Activated CD4-positive, alpha-beta memory T cell treated with anti-CD3 and anti-CD28 coated beads, Interleukin-2, amount 10 ng/mL, durations not matched to agents 7 days and 5 days (primary cell): ENCODE measurements at regions not wholly inside any gene's neighbourhood (a gene's known extent, or its start where the extent isn't known, plus 50 kb on each side); places are given as distances from the start of the nearest gene placed in this dataset.

Experiments
- CTCF ChIA-PET: fragments of 350-600 bp; sonication (Branson Sonifier 250); formaldehyde crosslinking; loops from one replicate; lab custom pipeline; 2021; ENCODE audit warnings: antibody characterized with exemption, inconsistent platforms; lab: Charles Lee
- POLR2A ChIA-PET: fragments of 350-600 bp; sonication (Branson Sonifier 250); formaldehyde crosslinking; loops from one replicate; lab custom pipeline; 2021; ENCODE audit warnings: antibody characterized with exemption; lab: Charles Lee
- DNase-seq: peaks from one replicate; pipeline ENCODE4 v3.0.0-alpha.2; 2020
- H3K27ac Mint-ChIP-seq: one replicate; pipeline ENCODE4 v1.8.0; 2021; ENCODE audit warnings: mild to moderate bottlenecking, mixed read lengths
- H3K27me3 Mint-ChIP-seq: one replicate; pipeline ENCODE4 v1.8.0; 2021; ENCODE audit warnings: mixed read lengths
- H3K36me3 Mint-ChIP-seq: one replicate; pipeline ENCODE4 v1.8.0; 2021; ENCODE audit warnings: low read depth, mixed read lengths
- H3K4me1 Mint-ChIP-seq: one replicate; pipeline ENCODE4 v1.8.0; 2021; ENCODE audit warnings: mixed read lengths
- H3K4me3 Mint-ChIP-seq: one replicate; pipeline ENCODE4 v1.8.0; 2021; ENCODE audit warnings: mild to moderate bottlenecking, mixed read lengths
- H3K9me3 Mint-ChIP-seq: one replicate; pipeline ENCODE4 v1.8.0; 2021; ENCODE audit warnings: mixed read lengths

GRCh38 chr12:66881386-66881785 lies 202.5 kb upstream of the GRIP1 start:
- no peak for DNase-seq
- ChIA-PET CTCF (no interaction called here), POLR2A (no interaction called here)
- Mint-ChIP-seq H3K27ac (no peak overlapping the region), H3K27me3 (peaks cover 2% of the 10 kb centered on the region), H3K9me3 (no peaks in the 10 kb centered on the region), H3K36me3 (no peaks in the 10 kb centered on the region), H3K4me1 (no peaks in the 10 kb centered on the region), H3K4me3 (no peak overlapping the region)

DNA sequence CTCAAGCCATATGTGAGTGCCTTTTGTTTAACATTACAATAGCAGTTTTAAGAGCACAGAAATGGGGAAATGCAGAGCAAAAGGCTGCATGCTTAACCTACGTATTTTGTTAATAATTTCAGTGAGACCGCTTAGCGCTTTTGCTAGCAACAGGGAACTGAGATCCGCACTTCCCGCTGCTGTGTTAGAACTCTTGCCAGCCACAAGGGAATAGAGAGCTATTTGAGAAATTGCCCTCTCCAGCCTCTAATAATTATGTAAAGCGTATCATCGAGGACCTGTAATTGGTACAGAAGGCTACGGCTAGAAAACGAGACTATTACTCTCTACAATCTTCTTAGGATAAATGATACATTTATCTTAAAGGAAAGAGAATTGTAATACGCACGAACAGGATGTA lies 205.2 kb upstream of the GRIP1 start:
- CTCF ChIA-PET = no interaction called here
- no peak overlapping the region for H3K4me3 Mint-ChIP-seq

GRCh38 chr12:66885115-66885875 lies 206.4 kb upstream of the GRIP1 start:
- POLR2A ChIA-PET = no interaction called here
- Mint-ChIP-seq H3K27ac (no peak overlapping the region), H3K9me3 (no peaks in the 10 kb centered on the region), H3K36me3 (no peaks in the 10 kb centered on the region), H3K4me3 (no peak overlapping the region), H3K4me1 (no peaks in the 10 kb centered on the region), H3K27me3 (no peaks in the 10 kb centered on the region)
- DNase-seq = no peak
- CTCF ChIA-PET = no interaction called here

More for the DNA sequence above, 205.2 kb upstream of the GRIP1 start:
- DNase-seq = no peak
- H3K36me3 Mint-ChIP-seq = no peaks in the 10 kb centered on the region
- POLR2A ChIA-PET = no interaction called here
- no peaks in the 10 kb centered on the region for H3K4me1 Mint-ChIP-seq
- no peak overlapping the region for H3K27ac Mint-ChIP-seq
- H3K9me3 Mint-ChIP-seq = no peaks in the 10 kb centered on the region
- H3K27me3 Mint-ChIP-seq = no peaks in the 10 kb centered on the region

- peaks cover 9% of the 10 kb centered on the region for H3K4me1 Mint-ChIP-seq
- POLR2A ChIA-PET = no interaction called here
- H3K27ac Mint-ChIP-seq = no peak overlapping the region
- peaks cover 2% of the 10 kb centered on the region for H3K9me3 Mint-ChIP-seq
- CTCF ChIA-PET = no interaction called here
- no peaks in the 10 kb centered on the region for H3K36me3 Mint-ChIP-seq
- no peak for DNase-seq
- H3K27me3 Mint-ChIP-seq = no peaks in the 10 kb centered on the region
- no peak overlapping the region for H3K4me3 Mint-ChIP-seq
Measured at GRCh38 chr12:66896797-66897196, 217.9 kb upstream of the GRIP1 start.

GRCh38 chr12:66898700-66899469 lies 220.0 kb upstream of the GRIP1 start:
- Mint-ChIP-seq H3K27ac (no peak overlapping the region), H3K4me3 (no peak overlapping the region), H3K27me3 (no peaks in the 10 kb centered on the region), H3K9me3 (peaks cover 1% of the 10 kb centered on the region), H3K36me3 (no peaks in the 10 kb centered on the region), H3K4me1 (peaks cover 9% of the 10 kb centered on the region)
- DNase-seq = no peak
- CTCF ChIA-PET = no interaction called here
- POLR2A ChIA-PET = no interaction called here

DNA sequence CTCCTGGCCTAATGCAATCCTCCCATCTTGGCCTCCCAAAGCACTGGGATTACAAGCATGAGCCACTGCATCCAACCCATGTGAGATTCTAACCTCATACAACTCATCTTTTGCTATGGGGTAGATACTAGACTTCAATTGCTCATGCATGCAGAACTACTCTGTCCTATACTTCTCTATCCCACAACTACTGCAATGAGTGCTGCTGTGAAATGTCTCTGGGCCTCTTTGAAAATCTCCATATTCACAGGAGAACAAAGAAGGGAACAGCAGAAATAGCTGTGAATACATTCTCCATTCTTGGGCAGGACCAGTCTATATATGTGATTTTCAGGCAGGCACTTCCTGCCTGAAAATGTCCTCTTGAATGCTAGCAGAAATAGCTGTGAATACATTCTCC lies 220.7 kb upstream of the GRIP1 start:
- Mint-ChIP-seq H3K36me3 (no peaks in the 10 kb centered on the region), H3K27ac (no peak overlapping the region), H3K9me3 (no peaks in the 10 kb centered on the region), H3K4me1 (peaks cover 9% of the 10 kb centered on the region), H3K27me3 (no peaks in the 10 kb centered on the region), H3K4me3 (no peak overlapping the region)
- POLR2A ChIA-PET = no interaction called here
- DNase-seq = no peak
- CTCF ChIA-PET = interaction anchor here (0.6 kb wide), 1 partner anchor 93 kb away, joined by 3 read pairs; no protein-coding TSS in a partner anchor

- H3K4me3 Mint-ChIP-seq = no peak overlapping the region
- H3K4me1 Mint-ChIP-seq = peaks cover 9% of the 10 kb centered on the region
- H3K27me3 Mint-ChIP-seq = no peaks in the 10 kb centered on the region
- DNase-seq = no peak
- H3K9me3 Mint-ChIP-seq = no peaks in the 10 kb centered on the region
- CTCF ChIA-PET = no interaction called here
- H3K27ac Mint-ChIP-seq = no peak overlapping the region
- POLR2A ChIA-PET = no interaction called here
- H3K36me3 Mint-ChIP-seq = no peaks in the 10 kb centered on the region
Measured at GRCh38 chr12:66900616-66901015, 221.7 kb upstream of the GRIP1 start.

- ChIA-PET CTCF (no interaction called here), POLR2A (no interaction called here)
- no peak overlapping the region for H3K27ac Mint-ChIP-seq
- H3K27me3 Mint-ChIP-seq = no peaks in the 10 kb centered on the region
- H3K4me1 Mint-ChIP-seq = peaks cover 9% of the 10 kb centered on the region
- H3K9me3 Mint-ChIP-seq = no peaks in the 10 kb centered on the region
- H3K36me3 Mint-ChIP-seq = no peaks in the 10 kb centered on the region
- H3K4me3 Mint-ChIP-seq = no peak overlapping the region
- DNase-seq = no peak
Measured at GRCh38 chr12:66901138-66901932, 222.5 kb upstream of the GRIP1 start.

DNA sequence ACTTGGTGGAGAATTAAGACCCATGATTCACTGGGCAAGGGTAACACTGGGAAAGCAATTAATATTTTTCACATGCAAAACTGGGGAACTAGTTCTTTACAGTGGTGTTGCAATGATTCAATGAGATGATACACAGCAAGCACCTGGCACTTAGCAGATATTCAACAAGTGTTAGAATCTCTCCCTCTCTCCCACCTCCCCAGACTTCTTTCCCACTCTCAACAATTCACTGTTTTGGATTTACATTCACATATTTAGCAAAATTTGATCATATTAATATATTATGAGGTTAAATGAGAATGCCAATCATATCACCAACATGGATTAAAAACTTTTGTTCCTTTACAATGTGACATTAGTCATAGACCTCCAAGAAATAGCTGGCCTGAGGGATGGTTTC lies 223.1 kb upstream of the GRIP1 start:
- DNase-seq = no peak
- Mint-ChIP-seq H3K9me3 (no peaks in the 10 kb centered on the region), H3K27ac (no peak overlapping the region), H3K4me1 (peaks cover 9% of the 10 kb centered on the region), H3K27me3 (no peaks in the 10 kb centered on the region), H3K36me3 (no peaks in the 10 kb centered on the region), H3K4me3 (no peak overlapping the region)
- POLR2A ChIA-PET = no interaction called here
- CTCF ChIA-PET = no interaction called here

DNA sequence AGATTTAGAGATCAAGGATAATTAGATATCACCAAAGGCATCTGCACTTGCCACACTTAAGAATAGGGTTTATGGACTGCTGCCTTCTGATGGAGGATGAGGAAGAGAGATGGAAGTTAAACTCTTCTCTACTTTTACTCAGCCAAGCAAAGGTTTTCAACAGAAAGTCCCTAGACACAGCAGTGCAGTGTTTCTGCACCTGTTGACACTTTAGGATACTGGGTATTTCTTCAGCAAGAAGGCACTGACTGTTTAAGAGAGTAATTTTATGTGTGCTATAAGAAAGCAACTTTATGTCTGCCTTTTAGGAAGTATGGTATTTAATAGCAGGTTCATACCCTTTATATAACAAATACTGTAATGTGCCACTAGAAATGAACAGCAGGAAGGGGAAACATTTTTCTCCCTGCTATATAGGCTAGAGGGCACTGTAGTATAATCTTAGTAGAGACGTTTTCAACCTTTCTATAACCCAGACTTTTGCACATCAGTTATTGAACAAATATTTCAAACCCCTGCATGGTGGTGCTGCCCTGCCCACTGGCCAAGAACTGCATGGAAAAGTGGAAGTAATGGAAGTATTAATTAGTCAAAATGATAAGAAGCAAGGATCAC lies 225.0 kb upstream of the GRIP1 start:
- Mint-ChIP-seq H3K9me3 (no peaks in the 10 kb centered on the region), H3K27ac (no peak overlapping the region), H3K4me3 (no peak overlapping the region), H3K4me1 (peaks cover 9% of the 10 kb centered on the region), H3K27me3 (no peaks in the 10 kb centered on the region), H3K36me3 (no peaks in the 10 kb centered on the region)
- CTCF ChIA-PET = no interaction called here
- POLR2A ChIA-PET = no interaction called here
- no peak for DNase-seq

GRCh38 chr12:66905201-66905600 lies 226.3 kb upstream of the GRIP1 start:
- H3K36me3 Mint-ChIP-seq = no peaks in the 10 kb centered on the region

GRCh38 chr12:66910366-66910974 lies 231.6 kb upstream of the GRIP1 start:
- Mint-ChIP-seq H3K4me1 (peaks cover 1% of the 10 kb centered on the region), H3K9me3 (no peaks in the 10 kb centered on the region), H3K27me3 (no peaks in the 10 kb centered on the region), H3K36me3 (no peaks in the 10 kb centered on the region), H3K27ac (no peak overlapping the region), H3K4me3 (no peak overlapping the region)
- ChIA-PET CTCF (no interaction called here), POLR2A (no interaction called here)
- no peak for DNase-seq

More at GRCh38 chr12:66905201-66905600, 226.3 kb upstream of the GRIP1 start:
- no peak for DNase-seq
- ChIA-PET POLR2A (no interaction called here), CTCF (no interaction called here)
- no peaks in the 10 kb centered on the region for H3K9me3 Mint-ChIP-seq
- no peak overlapping the region for H3K4me3 Mint-ChIP-seq
- H3K27ac Mint-ChIP-seq = no peak overlapping the region
- H3K27me3 Mint-ChIP-seq = no peaks in the 10 kb centered on the region
- H3K4me1 Mint-ChIP-seq = peaks cover 10% of the 10 kb centered on the region
